ENCODE measurements at regions not wholly inside any gene's neighbourhood (a gene's known extent, or its start where the extent isn't known, plus 50 kb on each side); places are given as distances from the start of the nearest gene placed in this dataset.
"Not testable (repeated sequence)": the region's sequence is repeated elsewhere in the genome, so short reads cannot be mapped to it uniquely, and the experiment has no call there.

DNA sequence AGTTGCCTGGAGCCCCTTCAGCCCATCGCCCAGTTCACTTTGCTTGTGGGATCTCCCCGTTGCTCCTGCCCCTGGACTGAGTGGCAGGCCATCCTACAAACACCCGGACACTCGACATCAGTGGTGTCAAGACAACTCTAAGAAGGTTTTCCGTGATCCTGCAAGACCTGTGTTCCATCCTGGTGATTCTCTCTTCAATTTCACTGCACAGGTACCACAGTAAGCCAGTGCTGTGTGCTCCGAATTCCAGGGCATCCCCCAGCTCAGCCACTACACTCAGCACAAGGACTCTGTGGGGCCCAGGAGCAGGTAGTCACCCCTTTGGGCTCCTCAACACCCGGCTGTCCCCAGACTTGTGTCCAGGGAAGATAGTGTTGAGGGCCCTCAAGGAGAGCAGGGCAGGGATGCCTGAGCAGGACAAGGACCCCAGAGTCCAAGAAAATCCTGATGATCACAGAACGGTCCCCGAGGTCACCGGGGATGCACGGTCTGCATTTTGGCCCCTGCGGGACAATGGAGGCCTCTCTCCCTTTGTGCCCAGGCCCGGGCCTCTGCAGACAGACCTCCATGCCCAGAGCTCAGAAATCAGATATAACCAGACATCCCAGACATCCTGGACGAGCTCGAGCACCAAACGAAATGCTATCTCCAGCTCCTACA, 146.9 kb upstream of the C1QTNF3 start:
- DNase-seq = peak; percentile 3

DNA sequence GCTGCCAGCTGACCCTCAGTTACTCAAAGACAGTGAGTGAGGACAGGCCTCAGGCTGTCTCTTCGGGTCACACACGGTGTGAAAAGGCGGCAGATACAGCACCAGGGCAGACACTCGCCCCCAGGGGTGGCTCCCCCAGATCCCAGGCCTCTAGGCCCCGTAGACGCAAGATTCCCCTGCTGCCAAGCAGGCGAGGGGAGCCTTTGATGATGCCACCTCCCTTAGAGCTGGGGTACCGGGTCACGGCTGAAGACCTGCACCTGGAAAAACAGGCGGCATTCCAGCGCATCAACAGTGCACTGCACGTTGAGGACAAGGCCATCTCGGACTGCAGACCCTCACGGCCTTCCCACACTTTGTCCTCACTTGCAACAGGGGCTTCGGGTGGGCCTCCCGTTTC, 147.5 kb upstream of the C1QTNF3 start:
- DNase-seq = peak; percentile 4

DNA sequence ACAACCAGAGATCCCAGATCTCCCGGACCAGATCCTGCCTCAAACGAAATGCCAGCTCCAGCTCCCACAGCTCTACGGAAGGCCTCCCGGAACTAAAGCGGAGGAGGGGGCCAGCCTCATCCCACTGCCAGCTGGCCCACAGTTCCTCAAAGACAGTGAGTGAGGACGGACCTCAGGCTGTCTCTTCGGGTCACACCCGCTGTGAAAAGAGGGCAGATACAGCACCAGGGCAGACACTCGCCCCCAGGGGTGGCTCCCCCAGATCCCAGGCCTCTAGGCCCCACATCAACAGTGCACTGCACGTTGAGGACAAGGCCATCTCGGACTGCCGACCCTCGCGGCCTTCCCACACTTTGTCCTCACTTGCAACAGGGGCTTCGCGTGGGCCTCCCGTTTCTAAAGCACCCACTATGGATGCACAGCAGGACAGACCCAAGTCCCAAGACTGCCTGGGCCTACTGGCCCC, 148.3 kb upstream of the C1QTNF3 start:
- DNase-seq = peak; percentile 6

DNA sequence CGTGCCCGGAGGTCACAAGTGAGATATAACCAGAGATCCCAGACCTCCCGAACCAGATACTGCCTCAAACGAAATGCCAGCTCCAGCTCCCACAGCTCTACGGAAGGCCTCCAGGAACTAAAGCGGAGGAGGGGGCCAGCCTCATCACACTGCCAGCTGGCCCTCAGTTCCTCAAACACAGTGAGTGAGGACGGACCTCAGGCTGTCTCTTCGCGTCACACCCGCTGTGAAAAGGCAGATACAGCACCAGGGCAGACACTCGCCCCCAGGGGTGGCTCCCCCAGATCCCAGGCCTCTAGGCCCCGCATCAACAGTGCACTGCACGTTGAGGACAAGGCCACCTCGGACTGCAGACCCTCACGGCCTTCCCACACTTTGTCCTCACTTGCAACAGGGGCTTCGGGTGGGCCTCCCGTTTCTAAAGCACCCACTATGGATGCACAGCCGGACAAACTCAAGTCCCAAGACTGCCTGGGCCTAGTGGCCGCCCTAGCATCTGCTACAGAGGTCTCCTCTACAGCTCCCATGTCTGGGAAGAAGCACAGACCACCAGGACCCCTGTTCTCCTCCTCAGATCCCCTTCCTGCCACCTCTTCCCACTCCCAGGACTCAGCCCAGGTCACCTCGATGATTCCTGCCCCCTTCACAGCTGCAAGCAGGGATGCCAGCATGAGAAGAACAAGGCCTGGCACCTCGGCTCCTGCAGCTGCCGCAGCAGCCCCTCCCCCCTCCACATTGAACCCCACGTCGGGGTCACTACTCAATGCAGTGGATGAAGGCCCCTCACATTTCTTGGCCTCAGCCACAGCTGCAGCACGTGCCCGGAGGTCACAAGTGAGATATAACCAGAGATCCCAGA, 149.3 kb upstream of the C1QTNF3 start:
- DNase-seq = peak; percentile 8

DNA sequence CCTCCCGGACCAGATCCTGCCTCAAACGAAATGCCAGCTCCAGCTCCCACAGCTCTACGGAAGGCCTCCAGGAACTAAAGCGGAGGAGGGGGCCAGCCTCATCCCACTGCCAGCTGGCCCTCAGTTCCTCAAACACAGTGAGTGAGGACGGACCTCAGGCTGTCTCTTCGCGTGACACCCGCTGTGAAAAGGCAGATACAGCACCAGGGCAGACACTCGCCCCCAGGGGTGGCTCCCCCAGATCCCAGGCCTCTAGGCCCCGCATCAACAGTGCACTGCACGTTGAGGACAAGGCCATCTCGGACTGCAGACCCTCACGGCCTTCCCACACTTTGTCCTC, 149.9 kb upstream of the C1QTNF3 start:
- not testable (repeated sequence) for DNase-seq

DNA sequence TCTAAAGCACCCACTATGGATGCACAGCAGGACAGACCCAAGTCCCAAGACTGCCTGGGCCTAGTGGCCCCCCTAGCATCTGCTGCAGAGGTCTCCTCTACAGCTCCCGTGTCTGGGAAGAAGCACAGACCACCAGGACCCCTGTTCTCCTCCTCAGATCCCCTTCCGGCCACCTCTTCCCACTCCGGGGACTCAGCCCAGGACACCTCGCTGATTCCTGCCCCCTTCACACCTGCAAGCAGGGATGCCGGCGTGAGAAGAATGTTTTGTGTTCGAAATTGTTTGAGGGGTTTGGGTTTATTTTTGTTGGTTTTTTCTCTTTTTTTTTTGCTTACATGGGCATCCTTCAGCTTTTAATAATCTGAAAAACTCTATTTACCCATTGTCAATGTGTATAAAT, 150.3 kb upstream of the C1QTNF3 start:
- not testable (repeated sequence) for DNase-seq

DNA sequence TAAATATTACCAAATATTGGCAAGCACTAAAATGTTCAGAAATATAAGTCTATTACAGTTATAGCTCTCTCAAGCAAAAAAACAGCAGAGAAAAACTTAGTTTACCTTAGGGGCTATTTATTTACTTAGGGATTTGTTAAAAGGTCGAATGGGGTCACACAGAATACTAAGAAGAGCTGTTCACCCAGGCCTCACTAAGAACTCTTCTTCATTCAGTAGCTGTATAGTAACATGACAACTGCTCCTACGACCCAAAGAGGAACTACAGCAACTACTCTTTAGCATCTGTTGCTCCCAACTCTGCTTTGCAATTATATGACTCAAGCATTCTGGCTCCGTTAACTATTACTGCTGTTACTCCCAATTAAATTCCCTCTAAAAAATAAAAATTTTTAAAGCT, 150.8 kb upstream of the C1QTNF3 start:
- not testable (repeated sequence) for DNase-seq

DNA sequence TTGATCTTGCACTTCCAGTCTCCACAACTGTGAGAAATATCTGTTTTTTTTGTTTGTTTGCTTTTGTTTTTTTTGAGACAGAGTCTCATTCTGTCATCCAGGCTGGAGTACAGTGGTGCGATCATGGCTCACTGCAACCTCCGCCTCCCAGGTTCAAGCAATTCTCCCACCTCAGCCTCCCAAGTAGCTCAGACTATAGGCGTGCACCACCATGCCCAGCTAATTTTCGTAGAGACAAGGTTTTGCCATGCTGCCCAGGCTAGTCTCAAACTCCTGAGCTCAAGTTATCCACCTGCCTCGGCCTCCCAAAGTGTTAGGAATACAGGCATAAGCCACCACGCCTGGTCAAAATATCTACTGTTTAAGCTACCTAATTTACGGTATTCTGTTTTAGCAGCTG, 153.1 kb upstream of the C1QTNF3 start:
- not testable (repeated sequence) for DNase-seq

DNA sequence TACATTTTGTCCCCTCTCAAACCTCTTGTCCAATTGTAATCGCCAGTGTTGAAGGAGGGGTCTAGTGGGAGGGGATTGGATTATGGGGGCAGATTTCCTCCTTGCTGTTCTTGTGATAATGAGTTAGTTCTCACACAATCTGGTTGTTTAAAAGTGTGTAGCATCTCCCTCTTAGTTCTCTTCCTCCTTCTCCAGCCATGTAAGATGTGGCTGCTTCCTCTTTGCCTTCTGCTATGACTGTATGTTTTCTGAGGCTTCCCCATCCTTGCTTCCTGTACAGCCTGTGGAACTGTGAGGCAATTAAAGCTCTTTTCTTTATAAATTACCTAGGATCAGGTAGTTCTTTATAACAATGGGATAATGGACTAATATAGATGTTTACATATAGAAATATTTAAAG, 162.3 kb upstream of the C1QTNF3 start:
- not testable (repeated sequence) for DNase-seq

DNA sequence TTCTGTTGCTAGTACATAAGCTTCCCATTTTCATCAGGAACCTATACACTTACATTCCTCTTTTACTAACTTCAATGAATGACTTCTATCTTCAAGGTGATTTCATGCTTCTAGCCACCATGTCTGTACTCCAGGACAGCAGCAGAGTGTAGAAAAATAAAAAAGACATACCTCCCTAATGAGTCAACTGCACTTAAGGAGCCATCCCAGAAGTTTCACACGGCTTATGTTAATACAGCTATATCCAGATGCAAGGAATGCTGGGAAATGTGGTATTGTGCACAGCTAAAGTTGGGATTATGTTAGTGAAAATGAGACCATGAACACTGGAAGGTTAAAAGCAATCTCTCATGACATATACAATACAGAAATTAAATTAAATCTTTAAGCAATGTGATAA, 174.4 kb upstream of the C1QTNF3 start:
- DNase-seq = not testable (repeated sequence)

DNA sequence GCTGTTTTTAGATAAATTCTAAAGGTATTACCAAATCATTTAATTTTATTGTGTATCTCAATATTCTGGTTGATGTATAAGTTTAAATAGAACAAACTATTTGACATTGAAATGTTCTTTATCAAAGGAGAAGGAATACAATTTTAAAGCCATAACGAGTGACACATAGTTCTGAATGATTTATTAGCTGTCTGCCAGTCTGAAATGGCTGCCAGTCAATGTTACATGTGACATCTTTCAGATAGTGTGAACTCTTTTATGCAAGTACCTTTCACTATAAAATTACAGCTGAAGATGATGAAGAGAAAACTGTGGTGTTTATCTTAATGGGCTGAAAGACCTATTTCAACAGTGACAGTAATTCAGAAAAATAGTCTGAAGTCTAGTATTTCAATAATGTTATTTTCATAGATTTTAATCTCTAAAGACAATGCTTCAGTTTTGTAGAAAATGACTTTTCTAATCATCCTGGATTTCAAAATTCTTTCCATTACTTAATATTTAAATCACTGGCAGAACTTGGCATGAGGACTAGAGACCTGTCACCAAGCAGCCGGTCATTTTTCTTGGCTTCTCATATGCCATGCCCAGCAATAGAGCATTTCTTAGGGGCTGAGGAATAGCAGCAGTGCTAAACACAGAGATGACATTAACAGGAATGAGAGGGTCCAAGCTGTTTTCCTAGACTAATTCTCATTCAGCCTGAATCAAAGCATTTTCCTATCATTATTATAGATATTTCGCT, 178.5 kb upstream of the C1QTNF3 start:
- DNase-seq = not testable (repeated sequence)

DNA sequence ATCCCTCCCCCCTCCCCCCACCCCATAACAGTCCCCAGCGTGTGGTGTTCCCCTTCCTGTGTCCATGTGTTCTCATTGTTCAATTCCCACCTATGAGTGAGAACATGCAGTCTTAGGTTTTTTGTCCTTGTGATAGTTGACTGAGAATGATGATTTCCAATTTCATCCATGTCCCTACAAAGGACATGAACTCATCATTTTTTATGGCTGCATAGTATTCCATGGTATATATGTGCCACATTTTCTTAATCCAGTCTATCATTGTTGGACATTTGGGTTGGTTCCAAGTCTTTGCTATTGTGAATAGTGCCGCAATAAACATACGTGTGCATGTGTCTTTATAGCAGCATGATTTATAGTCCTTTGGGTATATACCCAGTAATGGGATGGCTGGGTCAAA, 180.1 kb upstream of the C1QTNF3 start:
- DNase-seq = not testable (repeated sequence)

DNA sequence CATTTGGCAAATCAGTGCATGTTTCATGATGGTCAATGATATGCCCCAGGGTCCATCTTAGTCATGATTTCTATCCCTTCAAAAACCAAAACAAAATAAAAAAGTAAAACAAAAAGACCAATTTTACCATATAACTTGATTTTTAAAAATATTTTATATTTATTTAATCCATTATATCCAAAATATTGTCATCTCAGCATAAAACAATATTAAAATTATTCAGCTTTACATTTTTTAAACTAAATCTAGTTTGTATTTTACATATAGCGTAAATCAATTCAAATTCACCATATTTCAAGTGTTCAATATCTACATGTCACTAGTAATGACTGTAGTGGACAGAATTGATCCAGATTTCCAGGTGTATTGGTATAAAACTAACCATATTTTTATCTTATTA, 187.4 kb upstream of the C1QTNF3 start:
- not testable (repeated sequence) for DNase-seq

DNA sequence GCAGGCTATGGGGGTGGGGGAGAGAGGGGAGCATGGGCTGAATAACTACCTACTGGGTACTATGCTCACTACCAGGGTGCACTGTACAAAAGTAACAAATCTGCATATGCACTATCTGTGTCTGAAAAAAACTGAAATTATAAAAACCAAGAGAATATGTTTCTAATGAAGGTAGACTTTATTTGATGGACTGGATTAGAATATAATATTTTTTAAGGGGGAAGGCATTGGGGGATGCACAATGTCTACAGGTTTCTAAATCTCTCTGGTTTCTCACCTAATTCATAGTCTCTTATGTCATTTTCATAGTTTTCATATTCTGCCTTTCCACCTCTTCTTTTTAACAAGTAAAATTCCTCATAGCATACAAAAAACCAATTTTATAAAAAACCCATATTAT, 200.8 kb upstream of the C1QTNF3 start:
- not testable (repeated sequence) for DNase-seq

DNA sequence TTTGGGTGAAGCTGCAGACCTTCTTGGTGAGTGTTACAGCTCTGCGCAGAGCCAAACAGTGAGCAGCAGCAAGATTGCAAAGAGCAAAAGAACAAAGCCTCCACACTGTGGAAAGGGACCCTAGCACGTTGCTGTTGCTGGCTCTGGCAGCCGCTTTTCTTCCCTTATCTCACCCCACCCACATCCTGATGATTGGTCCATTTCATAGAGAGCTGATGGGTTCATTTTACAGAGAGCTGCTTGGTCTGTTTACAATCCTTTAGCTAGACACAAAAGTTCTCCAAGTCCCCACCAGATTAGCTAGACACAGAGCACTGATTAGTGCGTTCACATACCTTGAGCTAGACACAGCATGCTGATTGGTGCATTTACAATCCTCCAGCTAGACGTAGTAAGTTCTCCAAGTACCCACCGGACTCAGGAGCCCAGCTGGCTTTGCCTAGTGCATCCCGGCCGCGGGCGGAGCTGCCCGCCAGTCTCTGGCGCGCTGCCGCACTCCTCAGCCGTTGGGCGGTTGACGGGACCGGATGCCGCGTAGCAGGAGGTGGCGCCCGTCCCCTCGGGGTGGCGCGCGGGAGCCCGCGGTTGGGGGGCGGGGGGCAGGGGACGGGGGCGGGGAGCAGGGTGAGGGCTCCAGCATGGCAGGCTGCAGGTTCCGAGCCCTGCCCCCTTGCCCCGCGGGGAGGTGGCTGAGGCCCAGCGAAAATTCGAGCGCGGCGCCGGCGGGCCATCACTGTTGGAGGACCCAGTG, 201.4 kb upstream of the C1QTNF3 start:
- DNase-seq = peak; percentile 85

DNA sequence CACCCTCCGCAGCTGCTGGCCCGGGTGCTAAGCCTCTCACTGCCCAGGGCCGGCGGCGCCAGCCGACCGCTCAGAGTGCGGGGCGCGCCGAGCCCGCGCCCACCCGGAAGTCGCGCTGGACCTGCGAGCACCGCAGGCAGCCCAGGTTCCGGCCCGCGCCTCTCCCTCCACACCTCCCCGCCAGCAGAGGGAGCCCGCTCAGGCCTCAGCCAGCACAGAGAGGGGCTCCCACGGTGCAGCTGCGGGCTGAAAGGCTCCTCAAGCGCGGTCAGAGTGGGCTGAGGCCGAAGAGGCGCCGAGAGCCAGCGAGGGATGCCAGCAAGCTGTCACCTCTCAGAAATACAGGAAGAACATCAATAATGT, 202.0 kb upstream of the C1QTNF3 start:
- not testable (repeated sequence) for DNase-seq

DNA sequence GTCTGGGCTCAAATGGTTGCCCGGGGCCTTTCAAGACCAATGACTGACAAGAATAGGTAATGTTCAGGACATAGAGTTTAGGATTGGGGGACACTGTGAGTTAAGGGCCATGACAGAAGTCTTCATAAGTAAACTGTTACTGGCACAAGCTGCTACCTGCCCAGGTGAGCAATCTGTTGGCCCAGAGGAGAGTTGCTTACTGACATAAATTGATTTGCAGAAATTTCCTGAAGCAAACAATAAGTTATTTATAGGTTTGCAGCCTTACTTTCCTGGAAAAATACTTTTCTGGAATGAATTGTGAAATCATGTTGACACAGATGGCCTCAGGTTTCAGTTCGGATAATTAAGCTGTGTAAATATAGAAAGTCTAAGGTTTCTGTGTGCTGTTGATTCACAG, 202.8 kb upstream of the C1QTNF3 start:
- DNase-seq = not testable (repeated sequence)

DNA sequence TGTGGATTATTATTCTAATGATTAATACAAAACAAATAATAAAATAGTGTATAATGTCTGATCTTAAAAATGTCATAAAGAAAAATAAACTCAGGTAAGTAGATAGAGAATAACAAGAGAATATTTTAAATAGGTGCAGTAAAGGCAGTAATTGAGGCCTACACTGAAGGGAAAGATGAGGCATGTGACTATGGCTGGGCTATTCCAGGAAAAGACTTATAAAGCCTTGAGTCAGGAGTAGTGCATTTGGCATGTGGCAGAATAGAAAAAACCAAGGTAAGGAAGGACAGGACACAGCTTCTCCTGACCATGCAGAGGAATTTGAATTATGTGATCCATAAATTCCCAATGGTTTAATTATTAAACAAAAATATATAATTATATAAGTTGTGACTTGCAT, 215.6 kb upstream of the C1QTNF3 start:
- not testable (repeated sequence) for DNase-seq

DNA sequence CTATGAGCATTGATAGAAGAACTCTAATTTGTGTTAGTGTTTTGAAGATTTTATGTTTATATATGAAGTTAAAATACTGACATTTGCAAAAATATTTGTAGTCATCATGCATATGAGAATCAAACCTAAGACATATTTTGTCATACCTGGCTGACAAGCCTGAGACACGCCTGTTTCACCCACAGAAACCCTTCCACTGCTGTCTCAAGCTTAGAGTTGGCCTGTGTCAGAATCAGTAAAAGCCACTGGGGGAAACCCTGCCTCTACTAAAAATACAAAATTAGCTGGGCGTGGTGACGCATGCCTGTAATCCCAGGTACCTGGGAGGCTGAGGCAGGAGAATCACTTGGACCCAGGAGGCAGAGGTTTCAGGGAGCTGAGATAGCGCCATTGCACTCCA, 218.0 kb upstream of the C1QTNF3 start:
- not testable (repeated sequence) for DNase-seq

DNA sequence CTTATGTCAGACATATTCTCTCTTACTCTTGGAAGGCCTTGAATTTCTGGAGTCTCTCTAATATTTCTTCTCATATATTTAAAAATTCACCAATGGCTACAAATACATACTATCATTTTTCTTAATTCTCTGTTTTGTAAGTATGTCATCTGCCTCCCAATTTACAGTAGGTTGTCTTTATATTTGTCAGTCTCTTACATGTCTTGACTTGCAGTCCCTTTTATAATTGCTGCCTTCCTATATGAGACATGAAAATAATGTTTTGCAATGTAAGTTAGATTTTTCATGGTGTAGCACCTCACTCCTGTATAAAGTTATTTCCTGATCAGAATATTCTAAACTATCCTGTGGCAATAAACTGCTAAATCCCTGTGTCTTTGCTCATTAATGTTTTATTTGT, 223.1 kb upstream of the C1QTNF3 start:
- DNase-seq = not testable (repeated sequence)

DNA sequence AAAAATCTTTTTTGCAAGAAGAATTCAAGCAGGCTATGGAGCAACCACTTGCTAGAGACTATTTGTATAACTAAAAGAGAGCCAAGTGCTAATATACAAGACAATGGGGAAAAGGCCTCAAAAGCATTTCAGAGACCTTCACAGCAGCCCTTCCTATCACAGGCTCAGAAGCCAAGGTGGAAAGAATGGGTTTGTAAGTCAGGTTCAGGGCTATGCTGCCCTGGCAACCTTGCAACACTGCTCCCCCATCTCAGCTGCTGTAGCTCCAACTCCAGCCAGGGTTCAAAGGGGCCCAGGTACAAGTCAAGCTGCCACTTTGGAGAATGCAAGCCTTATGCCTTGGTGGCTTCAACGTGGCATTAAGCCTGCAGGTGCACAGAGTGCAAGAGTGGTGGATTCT, 253.7 kb upstream of the C1QTNF3 start:
- not testable (repeated sequence) for DNase-seq

DNA sequence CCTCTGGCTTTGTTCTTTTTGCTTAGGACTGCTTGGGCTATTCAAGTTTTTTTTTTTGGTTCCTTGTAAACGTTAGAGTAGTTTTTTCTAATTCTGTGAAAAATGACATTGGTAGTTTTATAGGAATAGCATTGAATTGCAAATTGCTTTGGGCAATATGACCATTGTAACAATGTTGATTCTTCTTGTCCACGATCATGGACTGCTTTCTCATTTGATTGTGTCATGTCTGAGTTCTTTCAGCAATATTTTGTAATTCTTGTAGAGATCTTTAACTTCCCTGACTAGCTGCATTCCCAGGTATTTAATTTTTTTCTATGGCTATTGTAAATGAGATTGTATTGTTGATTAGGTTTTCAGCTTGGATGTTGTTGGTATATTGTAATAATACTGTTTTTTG, 286.2 kb upstream of the C1QTNF3 start:
- not testable (repeated sequence) for DNase-seq

DNA sequence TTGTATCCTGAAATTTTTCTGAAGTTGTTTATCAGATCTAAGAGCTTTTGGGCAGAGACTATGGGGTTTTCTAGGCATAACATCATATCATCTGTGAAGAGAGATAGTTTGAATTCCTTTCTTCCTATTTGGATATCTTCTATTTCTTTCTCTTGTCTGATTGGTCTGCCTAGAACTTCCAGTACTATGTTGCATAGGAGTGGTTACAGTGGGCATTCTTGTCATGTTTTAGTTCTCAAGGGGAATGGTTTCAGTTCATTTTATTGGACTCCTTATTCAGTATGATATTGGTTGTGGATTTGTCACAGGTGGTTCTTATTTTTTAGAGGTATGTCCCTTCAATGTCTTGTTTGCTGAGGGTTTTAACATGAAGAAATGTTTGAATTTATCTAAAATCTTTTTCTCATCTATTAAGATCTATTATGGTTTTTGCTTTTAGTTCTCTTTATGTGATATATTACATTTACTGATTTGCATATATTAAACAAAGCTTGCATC, 286.6 kb upstream of the C1QTNF3 start:
- not testable (repeated sequence) for DNase-seq

Measured in stimulated activated CD4-positive, alpha-beta T cell treated with anti-CD3 and anti-CD28 coated beads, Interleukin-15, amount 100 ng/mL, for 24 hours (primary cell).